Mesenchymal stem cell (in vitro differentiated cells and primary cell): ENCODE measurements at regions not wholly inside any gene's neighbourhood (a gene's known extent, or its start where the extent isn't known, plus 50 kb on each side); places are given as distances from the start of the nearest gene placed in this dataset.
"Not testable (repeated sequence)": the region's sequence is repeated elsewhere in the genome, so short reads cannot be mapped to it uniquely, and the experiment has no call there.

ENCODE experiments used
- DNase-seq: peaks from one replicate; pipeline ENCODE4 v3.0.0-alpha.2; 2013
- H2AFZ ChIP-seq: one replicate; pipeline ENCODE4 v1.6.1; 2013; ENCODE audit warnings: low read depth, mild to moderate bottlenecking, control low read depth, inconsistent platforms, low read length, moderate library complexity
- H2AK5ac ChIP-seq: 2 replicates; pipeline ENCODE4 v1.6.1; 2013; ENCODE audit warnings: low read length, moderate library complexity, mild to moderate bottlenecking, inconsistent platforms; ENCODE audit not compliant: severe bottlenecking
- H2BK120ac ChIP-seq: one replicate; pipeline ENCODE4 v1.6.1; 2013; ENCODE audit warnings: low read depth, mild to moderate bottlenecking, inconsistent platforms, low read length, moderate library complexity
- H2BK12ac ChIP-seq, 2 experiments: one replicate each; pipeline ENCODE4 v1.6.1; 2013; ENCODE audit warnings: inconsistent platforms in 2 of 2, low read length in 2 of 2, mild to moderate bottlenecking in 2 of 2, moderate library complexity in 2 of 2, control low read depth in 1 of 2
- H2BK15ac ChIP-seq: one replicate; pipeline ENCODE4 v1.6.1; 2013; ENCODE audit warnings: mild to moderate bottlenecking, low read depth, inconsistent platforms; ENCODE audit not compliant: poor library complexity, severe bottlenecking
- H2BK5ac ChIP-seq: 2 replicates; pipeline ENCODE4 v1.6.1; 2013; ENCODE audit warnings: low read depth, mild to moderate bottlenecking, low read length, control low read depth, inconsistent platforms; ENCODE audit not compliant: poor library complexity, severe bottlenecking
- H3K14ac ChIP-seq, 2 experiments: one replicate each; pipeline ENCODE4 v1.6.1; 2013; ENCODE audit warnings: inconsistent platforms in 2 of 2, low read length in 2 of 2, control low read depth in 1 of 2, mild to moderate bottlenecking in 1 of 2, moderate library complexity in 1 of 2
- H3K18ac ChIP-seq, 2 experiments: one replicate each; pipeline ENCODE4 v1.6.1; 2013; ENCODE audit warnings: inconsistent platforms in 2 of 2, low read length in 2 of 2, control low read depth in 1 of 2, low read depth in 1 of 2, mild to moderate bottlenecking in 1 of 2
- H3K23ac ChIP-seq, 2 experiments: one replicate each; pipeline ENCODE4 v1.6.1; 2013; ENCODE audit warnings: inconsistent platforms in 2 of 2, low read length in 2 of 2, mild to moderate bottlenecking in 2 of 2, moderate library complexity in 2 of 2, control low read depth in 1 of 2
- H3K27ac ChIP-seq: 2 replicates; pipeline ENCODE4 v1.5.1; 2013; ENCODE audit warnings: mild to moderate bottlenecking, moderate library complexity, low read length, control low read depth, inconsistent platforms; ENCODE audit not compliant: poor library complexity, severe bottlenecking
- H3K27me3 ChIP-seq, 2 experiments: 2 replicates each; pipeline versions ENCODE4 v1.6.1 to v1.7.0; 2013; ENCODE audit warnings: low read length in 2 of 2, mild to moderate bottlenecking in 2 of 2, moderate library complexity in 2 of 2, control low read depth in 1 of 2, inconsistent platforms in 1 of 2; ENCODE audit not compliant: control insufficient read depth in 1 of 2, insufficient read depth in 1 of 2
- H3K36me3 ChIP-seq, 2 experiments: 2 replicates each; pipeline versions ENCODE4 v1.6.1 to v1.7.0; 2013; ENCODE audit warnings: low read length in 2 of 2, control low read depth in 1 of 2, inconsistent platforms in 1 of 2, low read depth in 1 of 2, mild to moderate bottlenecking in 1 of 2; ENCODE audit not compliant: insufficient read depth in 2 of 2, control insufficient read depth in 1 of 2
- H3K4ac ChIP-seq, 2 experiments: one replicate each; pipeline ENCODE4 v1.6.1; 2013; ENCODE audit warnings: inconsistent platforms in 2 of 2, low read length in 2 of 2, mild to moderate bottlenecking in 2 of 2, moderate library complexity in 2 of 2, control low read depth in 1 of 2, low read depth in 1 of 2
- H3K4me1 ChIP-seq: 2 replicates; pipeline ENCODE4 v1.6.1; 2013; ENCODE audit warnings: low read depth, low read length, control low read depth; ENCODE audit not compliant: control insufficient read depth, insufficient read depth
- H3K4me2 ChIP-seq: 2 replicates; pipeline ENCODE4 v1.6.1; 2013; ENCODE audit warnings: low read length, mild to moderate bottlenecking, inconsistent platforms; ENCODE audit not compliant: poor library complexity, severe bottlenecking
- H3K4me3 ChIP-seq, 2 experiments: 2 replicates each; pipeline versions ENCODE4 v1.5.1 to v1.7.0; 2013; ENCODE audit warnings: low read length in 2 of 2, mild to moderate bottlenecking in 2 of 2, control low read depth in 1 of 2, low read depth in 1 of 2; ENCODE audit not compliant: insufficient read depth in 1 of 2
- H3K79me1 ChIP-seq: replicated peaks from 2 replicates; pipeline ENCODE4 v1.6.1; 2013; ENCODE audit warnings: mild to moderate bottlenecking, control low read depth, low read length, inconsistent platforms; ENCODE audit not compliant: poor library complexity, severe bottlenecking
- H3K9ac ChIP-seq: 2 replicates; pipeline ENCODE4 v1.7.0; 2013; ENCODE audit warnings: mild to moderate bottlenecking, low read length, moderate library complexity
- H3K9me3 ChIP-seq: 2 replicates; pipeline ENCODE4 v1.7.0; 2013; ENCODE audit warnings: mild to moderate bottlenecking, low read length; ENCODE audit not compliant: control insufficient read depth
- H4K8ac ChIP-seq: one replicate; pipeline ENCODE4 v1.6.1; 2013; ENCODE audit warnings: inconsistent platforms, mild to moderate bottlenecking, low read length, moderate library complexity
- H4K91ac ChIP-seq: one replicate; pipeline ENCODE4 v1.6.1; 2013; ENCODE audit warnings: mild to moderate bottlenecking, low read length, inconsistent platforms
- WGBS: methylation state at CpG from one replicate; pipeline ENCODE4 v1.1.7; 2013; ENCODE audit warnings: mixed read lengths; 5-methylcytosine and 5-hydroxymethylcytosine counted together

- WGBS = 96% methylated on average over 1 of the region's 2 CpGs
- H2BK12ac ChIP-seq, H2BK120ac ChIP-seq, H3K23ac ChIP-seq, H3K4me1 ChIP-seq, H2BK5ac ChIP-seq, H4K91ac ChIP-seq, H3K79me1 ChIP-seq, H3K18ac ChIP-seq, H3K4me3 ChIP-seq, H3K27ac ChIP-seq, H3K4me2 ChIP-seq, H2BK15ac ChIP-seq, H4K8ac ChIP-seq, H3K9ac ChIP-seq, H2AK5ac ChIP-seq, H3K4ac ChIP-seq, DNase-seq, H2AFZ ChIP-seq, H3K36me3 ChIP-seq, H3K14ac ChIP-seq, H3K9me3 ChIP-seq: not testable (repeated sequence)
- peaks cover 28 to 30% of the 10 kb centered on the region in 2 experiments for H3K27me3 ChIP-seq
These were observed 122.1 kb downstream of the CCNG2 start for GRCh38 chr4:77279114-77279513.

- Histone ChIP-seq H3K9ac (no peak overlapping the region), H3K4me2 (no peak overlapping the region), H2BK120ac (no peak overlapping the region), H3K18ac (no peak overlapping the region), H3K79me1 (no peaks in the 10 kb centered on the region), H4K8ac (no peak overlapping the region), H2BK15ac (no peak overlapping the region), H2BK5ac (no peak overlapping the region), H2AK5ac (no peak overlapping the region), H3K23ac (no peak overlapping the region), H3K27ac (no peak overlapping the region), H3K4me3 (no peak overlapping the region), H3K36me3 (no peaks in the 10 kb centered on the region), H3K4me1 (no peaks in the 10 kb centered on the region), H2BK12ac (no peak overlapping the region), H3K9me3 (peaks cover 4% of the 10 kb centered on the region), H3K14ac (no peak overlapping the region), H2AFZ (no peak overlapping the region), H4K91ac (no peak overlapping the region), H3K27me3 (peaks cover 20 to 24% of the 10 kb centered on the region in 2 experiments), H3K4ac (no peak overlapping the region)
- DNase-seq = no peak
- 23% methylated on average over 3 of the region's 3 CpGs for WGBS
These were observed 125.3 kb downstream of the CCNG2 start for GRCh38 chr4:77282305-77282704.

GRCh38 chr4:77284036-77284435, 127.0 kb downstream of the CCNG2 start:
- Histone ChIP-seq H2BK120ac (no peak overlapping the region), H3K4me2 (no peak overlapping the region), H3K27ac (no peak overlapping the region), H3K9ac (no peak overlapping the region), H4K8ac (no peak overlapping the region), H2BK15ac (no peak overlapping the region), H3K4ac (no peak overlapping the region), H3K18ac (no peak overlapping the region), H3K9me3 (peaks cover 4% of the 10 kb centered on the region), H3K4me1 (no peaks in the 10 kb centered on the region), H2AK5ac (no peak overlapping the region), H3K23ac (no peak overlapping the region), H2AFZ (no peak overlapping the region), H3K27me3 (peaks cover 16 to 26% of the 10 kb centered on the region in 2 experiments), H3K4me3 (no peak overlapping the region), H3K36me3 (no peaks in the 10 kb centered on the region), H3K79me1 (no peaks in the 10 kb centered on the region), H2BK12ac (no peak overlapping the region), H2BK5ac (no peak overlapping the region), H3K14ac (no peak overlapping the region), H4K91ac (no peak overlapping the region)
- 46% methylated on average over 2 of the region's 2 CpGs for WGBS
- no peak for DNase-seq

GRCh38 chr4:77286906-77287305, 129.9 kb downstream of the CCNG2 start:
- no peak overlapping the region for H2BK12ac ChIP-seq
- no peak overlapping the region for H3K9ac ChIP-seq
- no peak overlapping the region for H3K23ac ChIP-seq
- no peak overlapping the region for H2AK5ac ChIP-seq
- H4K8ac ChIP-seq = no peak overlapping the region
- H3K27ac ChIP-seq = no peak overlapping the region
- no peak overlapping the region for H2BK5ac ChIP-seq
- no peak overlapping the region for H3K4me3 ChIP-seq
- no peak for DNase-seq
- H3K18ac ChIP-seq = no peak overlapping the region
- peaks cover 18 to 24% of the 10 kb centered on the region in 2 experiments for H3K27me3 ChIP-seq
- peaks cover 4% of the 10 kb centered on the region for H3K9me3 ChIP-seq
- no peak overlapping the region for H4K91ac ChIP-seq
- H3K4me2 ChIP-seq = no peak overlapping the region
- H2BK15ac ChIP-seq = no peak overlapping the region
- no peaks in the 10 kb centered on the region for H3K4me1 ChIP-seq
- no peak overlapping the region for H3K14ac ChIP-seq
- no peak overlapping the region for H3K4ac ChIP-seq
- H2BK120ac ChIP-seq = no peak overlapping the region
- no peaks in the 10 kb centered on the region for H3K36me3 ChIP-seq
- WGBS = 93% methylated on average over 1 of the region's 1 CpG
- no peak overlapping the region for H2AFZ ChIP-seq
- no peaks in the 10 kb centered on the region for H3K79me1 ChIP-seq
